Suprapubic skin (tissue), 4 donors: ENCODE measurements at regions not wholly inside any gene's neighbourhood (a gene's known extent, or its start where the extent isn't known, plus 50 kb on each side); places are given as distances from the start of the nearest gene placed in this dataset.
"Not testable (repeated sequence)": the region's sequence is repeated elsewhere in the genome, so short reads cannot be mapped to it uniquely, and the experiment has no call there.

Experiments
- DNase-seq, 2 donors: peaks; one replicate each; pipeline ENCODE4 v3.0.0-alpha.2; 2019; ENCODE audit warnings: low spot score in 2 of 2
- H3K27ac ChIP-seq: fragments of 200-600 bp; sonication (generic); one replicate; pipeline ENCODE4 v1.5.1; 2019
- H3K27me3 ChIP-seq: fragments of 200-600 bp; sonication (generic); one replicate; pipeline ENCODE4 v1.5.1; 2019
- H3K36me3 ChIP-seq: fragments of 200-600 bp; sonication (generic); one replicate; pipeline ENCODE4 v1.5.1; 2019
- H3K4me1 ChIP-seq: fragments of 200-600 bp; sonication (generic); one replicate; pipeline ENCODE4 v1.5.1; 2019
- H3K4me3 ChIP-seq: fragments of 200-600 bp; sonication (generic); one replicate; pipeline ENCODE4 v1.5.1; 2019; ENCODE audit warnings: mild to moderate bottlenecking
- H3K9me3 ChIP-seq: fragments of 200-600 bp; sonication (generic); one replicate; pipeline ENCODE4 v1.5.1; 2019
- EP300 ChIP-seq: sonication (generic); formaldehyde crosslinking; IDR thresholded peaks from one replicate; pipeline ENCODE4 v1.6.1; 2017; ENCODE audit warnings: antibody characterized with exemption
- POLR2A ChIP-seq, 2 donors: fragments of 450-650 bp; IDR thresholded peaks; one replicate each; pipeline ENCODE4 v1.6.1; 2017; ENCODE audit warnings: antibody characterized with exemption in 2 of 2, mild to moderate bottlenecking in 2 of 2, moderate library complexity in 2 of 2
- POLR2AphosphoS5 ChIP-seq, 3 donors: sonication (generic); formaldehyde crosslinking; IDR thresholded peaks; one replicate each; pipeline ENCODE4 v1.6.1; 2017; ENCODE audit warnings: antibody characterized with exemption in 3 of 3
- WGBS: methylation state at CpG from one replicate; pipeline ENCODE4 v1.1.5; 2018; 5-methylcytosine and 5-hydroxymethylcytosine counted together
- TF ChIP-seq, protein P1 (sequence below), 2 donors: fragments of 200-600 bp in 1 of 2; fragments of 450-650 bp in 1 of 2; sonication (generic) in 1 of 2; IDR thresholded peaks; one replicate each; pipeline ENCODE4 v1.5.1; 2016 to 2019; ENCODE audit warnings: antibody characterized with exemption in 2 of 2, mild to moderate bottlenecking in 1 of 2, moderate library complexity in 1 of 2

DNA sequence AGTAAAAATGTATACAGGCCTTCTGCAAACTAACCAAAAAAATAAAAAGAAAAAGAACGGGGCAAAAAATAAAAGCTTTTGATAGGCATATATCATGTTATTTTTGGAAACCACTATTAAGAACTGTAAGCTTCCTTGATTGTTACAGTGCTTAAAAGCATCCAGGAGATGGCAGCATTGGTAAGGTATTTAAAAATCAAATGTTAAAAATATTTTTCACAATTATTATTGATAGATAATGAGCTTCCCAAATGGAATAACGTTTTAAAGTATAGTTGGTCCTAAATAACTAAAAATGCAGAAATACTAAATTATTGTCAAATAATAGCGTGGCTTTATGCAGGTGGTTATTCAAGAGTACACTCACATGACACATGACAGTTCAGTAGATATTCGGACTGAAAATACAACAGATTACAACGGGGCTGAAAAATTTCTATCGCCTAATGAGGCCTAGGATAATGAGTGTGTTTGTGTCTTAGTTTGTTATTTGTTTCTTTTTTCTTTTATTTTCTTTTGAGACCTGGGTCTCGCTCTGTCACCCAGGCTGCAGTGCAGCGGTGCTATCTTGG lies 127.2 kb upstream of the ATF7IP start:
- TF ChIP-seq, protein P1, sequence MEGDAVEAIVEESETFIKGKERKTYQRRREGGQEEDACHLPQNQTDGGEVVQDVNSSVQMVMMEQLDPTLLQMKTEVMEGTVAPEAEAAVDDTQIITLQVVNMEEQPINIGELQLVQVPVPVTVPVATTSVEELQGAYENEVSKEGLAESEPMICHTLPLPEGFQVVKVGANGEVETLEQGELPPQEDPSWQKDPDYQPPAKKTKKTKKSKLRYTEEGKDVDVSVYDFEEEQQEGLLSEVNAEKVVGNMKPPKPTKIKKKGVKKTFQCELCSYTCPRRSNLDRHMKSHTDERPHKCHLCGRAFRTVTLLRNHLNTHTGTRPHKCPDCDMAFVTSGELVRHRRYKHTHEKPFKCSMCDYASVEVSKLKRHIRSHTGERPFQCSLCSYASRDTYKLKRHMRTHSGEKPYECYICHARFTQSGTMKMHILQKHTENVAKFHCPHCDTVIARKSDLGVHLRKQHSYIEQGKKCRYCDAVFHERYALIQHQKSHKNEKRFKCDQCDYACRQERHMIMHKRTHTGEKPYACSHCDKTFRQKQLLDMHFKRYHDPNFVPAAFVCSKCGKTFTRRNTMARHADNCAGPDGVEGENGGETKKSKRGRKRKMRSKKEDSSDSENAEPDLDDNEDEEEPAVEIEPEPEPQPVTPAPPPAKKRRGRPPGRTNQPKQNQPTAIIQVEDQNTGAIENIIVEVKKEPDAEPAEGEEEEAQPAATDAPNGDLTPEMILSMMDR (IDR thresholded peaks at IDR 0.05) = peak; percentile 28 to 51
- TF ChIP-seq POLR2AphosphoS5 (IDR thresholded peaks at IDR 0.05) = no peak
- TF ChIP-seq POLR2A (IDR thresholded peaks at IDR 0.05) = no peak
- WGBS = 55% methylated on average over 8 of the region's 8 CpGs
- Histone ChIP-seq H3K36me3 (no peaks in the 10 kb centered on the region), H3K27me3 (no peaks in the 10 kb centered on the region), H3K9me3 (peaks cover 10% of the 10 kb centered on the region), H3K4me1 (peaks cover 27% of the 10 kb centered on the region), H3K27ac (no peak overlapping the region), H3K4me3 (no peak overlapping the region)
- DNase-seq = no peak

DNA sequence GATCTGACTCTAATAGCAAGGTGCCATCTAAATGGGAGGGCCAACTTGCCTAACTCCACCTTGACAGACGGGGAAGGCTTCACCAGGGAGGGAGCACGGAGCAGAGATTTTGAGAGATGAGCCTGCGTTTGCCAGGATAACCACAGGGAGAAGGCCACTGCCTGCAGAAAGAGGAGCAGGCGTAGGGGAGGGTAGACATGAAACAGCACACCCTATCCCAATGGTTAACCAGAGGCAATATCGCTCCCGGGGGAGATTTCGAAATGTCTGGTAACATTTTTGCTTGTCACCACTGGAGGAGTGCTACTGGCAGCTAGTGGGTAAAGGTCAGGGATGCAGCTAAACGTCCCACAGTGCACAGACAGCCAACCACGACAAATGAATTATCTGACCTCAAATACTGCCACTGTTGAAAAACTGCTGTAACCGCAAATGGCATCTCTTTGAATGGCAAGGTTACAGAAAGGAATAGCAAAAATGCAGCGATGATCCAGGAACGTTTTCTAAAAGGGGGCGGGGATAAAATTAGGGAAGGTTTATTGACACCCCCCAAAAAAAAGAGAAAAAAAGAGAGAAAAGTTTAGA lies 126.0 kb upstream of the ATF7IP start:
- H3K4me3 ChIP-seq = peak overlapping the region; percentile 26
- TF ChIP-seq POLR2AphosphoS5 (IDR thresholded peaks at IDR 0.05) (peak in 1 of 3 donors; percentile 54), EP300 (no peak), POLR2A (IDR thresholded peaks at IDR 0.05) (no peak)
- TF ChIP-seq, protein P1 (IDR thresholded peaks at IDR 0.05) = peak in 1 of 2 donors; percentile 14
- no peak for DNase-seq
- no peaks in the 10 kb centered on the region for H3K27me3 ChIP-seq
- peak overlapping the region; percentile 58 for H3K27ac ChIP-seq
- H3K9me3 ChIP-seq = peaks cover 20% of the 10 kb centered on the region
- no peaks in the 10 kb centered on the region for H3K36me3 ChIP-seq
- WGBS = 25% methylated on average over 13 of the region's 13 CpGs
- H3K4me1 ChIP-seq = peaks cover 27% of the 10 kb centered on the region

DNA sequence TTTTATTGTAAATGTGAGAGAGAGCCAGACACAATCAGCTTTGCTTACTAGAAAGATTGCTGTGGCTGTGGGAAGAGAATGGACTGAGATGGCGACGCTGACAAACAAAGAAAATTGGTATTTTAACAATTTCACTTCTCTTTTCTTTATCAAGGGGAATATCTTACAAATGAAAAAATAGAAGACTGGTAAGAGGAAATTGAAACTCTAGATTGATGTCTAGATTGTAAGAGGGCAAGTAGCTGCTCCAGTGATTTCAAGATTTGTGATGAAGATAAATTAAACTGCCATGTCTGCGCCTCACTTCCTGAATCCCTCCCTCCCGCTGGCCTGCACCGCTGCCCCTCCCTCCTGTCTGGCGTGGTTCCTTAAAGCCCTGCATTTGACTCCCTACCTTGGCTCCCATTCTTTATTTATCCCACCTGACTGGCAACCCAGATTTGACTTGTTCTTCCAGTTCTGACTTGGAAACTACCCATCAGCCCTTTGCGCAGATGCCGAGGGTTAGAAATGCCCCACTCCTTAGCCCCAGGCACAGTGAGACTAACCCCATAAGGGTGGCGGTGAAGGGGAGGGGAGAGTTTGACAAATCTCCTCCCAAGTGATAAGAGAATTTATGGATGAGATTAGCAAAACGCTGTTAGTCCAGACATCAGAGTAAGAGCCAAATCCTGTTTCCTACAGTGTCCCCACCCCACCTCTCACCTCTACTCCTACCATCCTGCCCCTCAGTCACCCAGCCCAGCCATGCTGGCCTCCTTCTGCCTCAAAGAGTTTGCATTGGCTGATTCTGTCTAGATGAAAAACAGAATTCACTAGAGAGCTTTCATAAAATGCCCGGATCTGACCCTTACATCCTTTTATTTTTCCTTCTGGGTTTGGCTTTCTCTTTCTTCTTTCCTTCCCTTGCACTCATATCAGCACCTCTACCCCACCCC lies 125.3 kb upstream of the ATF7IP start:
- H3K4me1 ChIP-seq = peaks cover 27% of the 10 kb centered on the region
- no peaks in the 10 kb centered on the region for H3K36me3 ChIP-seq
- H3K27me3 ChIP-seq = no peaks in the 10 kb centered on the region
- peak overlapping the region; percentile 58 for H3K27ac ChIP-seq
- WGBS = 24% methylated on average over 11 of the region's 11 CpGs
- TF ChIP-seq POLR2A (IDR thresholded peaks at IDR 0.05) (no peak), POLR2AphosphoS5 (IDR thresholded peaks at IDR 0.05) (no peak), EP300 (no peak)
- TF ChIP-seq, protein P1 (IDR thresholded peaks at IDR 0.05) = no peak
- DNase-seq = no peak
- peak overlapping the region; percentile 26 for H3K4me3 ChIP-seq
- peaks cover 22% of the 10 kb centered on the region for H3K9me3 ChIP-seq

DNA sequence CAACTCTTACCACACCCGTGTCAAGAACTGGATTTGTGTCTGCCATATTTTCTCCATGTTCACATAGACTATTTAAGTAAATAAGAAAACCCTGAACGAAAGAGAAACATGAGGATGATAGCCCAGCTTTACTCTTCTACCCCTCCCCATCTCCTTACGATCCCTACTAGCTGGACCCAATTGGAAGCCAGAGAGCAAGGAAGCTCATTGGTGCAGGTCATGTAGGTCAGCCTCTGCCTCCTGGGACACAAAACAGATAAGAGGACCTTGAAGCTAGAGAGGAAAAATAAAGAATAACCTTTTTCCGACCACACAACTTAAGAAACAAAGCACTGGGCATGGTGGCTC lies 124.6 kb upstream of the ATF7IP start:
- no peak overlapping the region for H3K4me3 ChIP-seq
- H3K9me3 ChIP-seq = peaks cover 22% of the 10 kb centered on the region
- peaks cover 27% of the 10 kb centered on the region for H3K4me1 ChIP-seq
- 72% methylated on average over 4 of the region's 4 CpGs for WGBS
- TF ChIP-seq EP300 = no peak
- no peak for TF ChIP-seq POLR2A (IDR thresholded peaks at IDR 0.05)
- no peak for TF ChIP-seq POLR2AphosphoS5 (IDR thresholded peaks at IDR 0.05)
- TF ChIP-seq, protein P1 (IDR thresholded peaks at IDR 0.05) = no peak
- H3K27me3 ChIP-seq = no peaks in the 10 kb centered on the region
- H3K36me3 ChIP-seq = no peaks in the 10 kb centered on the region
- DNase-seq = no peak
- H3K27ac ChIP-seq = peak overlapping the region; percentile 58

DNA sequence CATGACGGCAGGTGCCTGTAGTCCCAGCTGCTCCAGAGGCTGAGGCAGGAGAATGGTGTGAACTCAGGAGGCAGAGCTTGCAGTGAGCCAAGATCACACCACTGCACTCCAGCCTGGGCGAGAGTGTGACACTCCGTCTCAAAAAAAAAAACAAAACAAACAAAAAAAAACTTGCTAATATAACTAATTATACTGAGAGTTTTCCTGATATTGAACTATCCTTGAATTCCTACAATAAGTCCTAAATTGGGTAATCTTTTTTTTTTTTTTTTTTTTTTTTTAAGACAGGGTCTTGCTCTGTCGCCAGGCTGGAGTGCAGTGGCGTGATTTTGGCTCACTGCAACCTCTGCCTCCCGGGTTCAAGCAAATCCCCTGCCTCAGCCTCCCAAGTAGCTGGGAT lies 122.7 kb upstream of the ATF7IP start:
- DNase-seq, H3K27ac ChIP-seq, H3K36me3 ChIP-seq, H3K4me3 ChIP-seq, H3K27me3 ChIP-seq: not testable (repeated sequence)
- H3K9me3 ChIP-seq = peaks cover 22% of the 10 kb centered on the region
- 97% methylated on average over 6 of the region's 6 CpGs for WGBS
- peaks cover 27% of the 10 kb centered on the region for H3K4me1 ChIP-seq
